HG03196 (cell line): ENCODE measurements at regions not wholly inside any gene's neighbourhood (a gene's known extent, or its start where the extent isn't known, plus 50 kb on each side); places are given as distances from the start of the nearest gene placed in this dataset.
"Not testable (repeated sequence)": the region's sequence is repeated elsewhere in the genome, so short reads cannot be mapped to it uniquely, and the experiment has no call there.

Experiments used
- ATAC-seq: cut with Tn5 transposase; IDR thresholded peaks from one replicate; pipeline ENCODE4 v1.9.1; 2021; ENCODE audit not compliant: unreplicated experiment

DNA sequence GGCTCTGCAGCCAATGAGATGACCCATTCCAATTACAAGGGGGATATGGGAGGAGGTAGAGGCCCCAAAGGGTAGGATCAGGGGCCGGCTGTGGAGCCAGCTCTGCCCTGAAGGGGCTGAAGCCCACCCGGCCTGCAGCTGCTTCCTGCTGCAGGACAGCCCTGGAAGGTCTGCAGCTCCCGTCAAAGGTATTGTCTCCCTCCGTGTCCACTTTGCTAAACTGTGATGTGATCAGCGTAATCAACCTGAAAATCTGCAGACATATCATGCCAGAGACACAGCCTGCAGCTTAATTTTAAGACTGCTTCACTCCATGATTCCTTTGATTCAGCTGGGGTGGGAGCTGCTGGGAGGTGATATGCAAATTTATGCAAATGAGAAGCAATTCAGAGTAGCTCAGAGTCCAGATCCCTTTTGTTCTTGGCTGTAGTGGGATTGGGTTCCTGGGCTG is 90.7 kb downstream of the GADD45G start:
- ATAC-seq: no peak

DNA sequence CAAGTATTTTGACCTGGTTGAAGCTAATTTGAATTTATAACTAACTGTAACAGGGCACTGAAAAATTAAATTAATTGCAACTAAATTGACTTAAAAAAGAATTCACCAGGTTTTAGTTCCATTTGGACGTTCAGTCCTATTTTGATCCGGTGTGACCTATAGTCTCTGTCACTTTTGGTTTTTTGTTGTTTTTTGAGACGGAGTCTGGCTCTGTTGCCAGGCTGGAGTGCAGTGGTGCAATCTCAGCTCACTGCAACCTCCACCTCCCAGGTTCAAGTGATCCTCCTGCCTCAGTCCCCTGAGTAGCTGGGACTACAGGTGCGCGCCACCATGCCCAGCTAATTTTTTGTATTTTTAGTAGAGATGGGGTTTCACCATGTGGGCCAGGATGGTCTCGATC is 91.2 kb downstream of the GADD45G start:
- not testable (repeated sequence) for ATAC-seq

DNA sequence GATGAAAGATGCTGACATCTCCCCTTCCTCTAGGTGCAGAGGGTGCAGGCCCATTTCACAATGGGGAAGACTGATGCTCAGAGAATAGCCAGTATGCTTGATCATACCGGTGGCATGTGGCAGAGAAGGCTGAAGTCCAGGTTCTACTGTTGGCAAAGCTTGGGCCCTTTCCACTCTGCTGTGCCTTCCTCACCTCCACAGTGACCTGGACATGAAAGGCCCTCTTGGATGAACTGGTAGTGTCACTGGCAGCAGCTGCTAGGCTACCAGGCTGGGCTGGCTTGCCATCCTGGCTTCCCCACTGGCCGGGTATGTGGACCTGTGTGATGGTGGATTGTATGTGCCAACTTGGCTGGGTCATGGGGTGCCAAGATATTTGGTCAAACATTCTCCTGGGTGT is 92.0 kb downstream of the GADD45G start:
- ATAC-seq: no peak

- no peak for ATAC-seq
Observed at GRCh38 chr9:89697553-89697952, 92.7 kb downstream of the GADD45G start.

- no peak for ATAC-seq
Observed at GRCh38 chr9:89698411-89699005, 93.7 kb downstream of the GADD45G start.

DNA sequence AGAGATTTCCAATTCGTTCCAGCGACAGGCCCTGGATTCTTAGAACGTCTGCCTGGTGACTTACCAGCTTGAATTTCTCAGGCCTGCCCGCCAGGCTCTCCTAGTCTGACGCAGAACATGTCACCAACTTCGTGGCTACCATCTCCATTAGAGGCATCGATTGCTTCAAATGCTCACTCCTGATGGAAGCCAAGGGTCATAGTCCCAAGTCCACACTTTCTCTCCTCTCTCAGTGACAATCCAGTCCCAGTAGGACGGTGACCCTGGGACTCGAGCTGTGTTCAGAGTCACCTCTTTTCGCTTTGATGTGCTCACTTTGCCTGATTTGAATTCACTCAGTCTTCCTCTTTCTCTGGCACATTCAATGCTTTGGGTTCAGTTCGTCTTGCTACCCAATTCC is 94.8 kb downstream of the GADD45G start:
- no peak for ATAC-seq

- ATAC-seq: peak; percentile 53
Observed at GRCh38 chr9:89701221-89701798, 96.5 kb downstream of the GADD45G start.

- ATAC-seq: no peak
Observed at GRCh38 chr9:89702401-89702800, 97.6 kb downstream of the GADD45G start.

DNA sequence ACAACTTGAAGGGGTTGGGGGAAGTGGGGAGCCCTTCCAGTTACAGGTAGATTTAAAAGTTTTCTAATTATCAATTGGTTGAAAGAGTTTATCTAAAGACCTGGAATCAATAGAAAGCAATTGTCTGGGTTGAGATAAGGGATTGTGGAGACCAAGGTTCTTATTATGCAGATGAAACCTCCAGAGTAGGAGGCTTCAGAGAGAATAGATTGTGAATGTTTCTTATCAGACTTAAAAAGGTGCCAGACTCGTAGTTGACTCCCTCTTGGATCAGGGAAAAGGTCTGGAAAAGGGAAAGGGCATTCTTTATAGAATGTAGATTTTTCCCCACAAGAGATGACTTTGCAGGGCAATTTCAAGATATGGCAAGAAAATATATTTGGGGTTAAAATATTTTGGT is 100.8 kb downstream of the GADD45G start:
- ATAC-seq: no peak

GRCh38 chr9:89706086-89706485 is 101.3 kb downstream of the GADD45G start:
- ATAC-seq: no peak

- ATAC-seq: no peak
Observed at GRCh38 chr9:89706731-89707191, 101.9 kb downstream of the GADD45G start.

- no peak for ATAC-seq
Observed at GRCh38 chr9:89710697-89711096, 105.9 kb downstream of the GADD45G start.

DNA sequence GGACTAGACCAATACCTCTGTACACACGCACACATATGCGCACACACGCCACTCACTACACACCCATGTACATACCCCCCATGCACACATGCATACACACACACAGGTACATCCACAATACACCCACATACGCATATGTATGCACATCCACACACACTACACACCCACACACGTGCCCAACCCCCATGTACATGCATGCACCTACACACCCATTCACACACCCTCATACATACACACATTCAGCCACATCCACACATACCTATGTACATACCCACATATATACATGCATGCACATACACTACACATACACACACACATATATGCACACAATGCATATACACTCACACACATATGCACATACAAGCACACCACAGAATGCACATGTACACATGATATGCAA is 107.1 kb downstream of the GADD45G start:
- ATAC-seq: no peak

DNA sequence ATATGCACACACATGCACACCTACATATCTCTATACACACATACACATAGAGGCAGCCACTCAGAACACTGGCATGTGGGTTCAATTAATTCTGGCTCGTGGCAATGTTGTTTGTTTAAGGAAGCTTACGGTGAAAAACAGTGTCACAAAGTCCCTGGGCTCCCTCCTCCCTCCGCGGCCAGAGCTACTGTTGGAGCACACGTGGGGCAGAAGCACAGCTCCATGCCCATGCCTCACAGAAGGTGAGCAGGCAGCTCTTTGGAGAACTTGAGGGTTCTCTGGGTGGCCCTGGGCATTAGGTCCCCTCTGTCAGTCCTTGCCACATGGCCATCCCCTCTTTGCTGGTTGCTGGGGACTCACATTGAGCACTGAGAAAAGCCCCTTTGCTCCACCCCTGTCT is 107.5 kb downstream of the GADD45G start:
- ATAC-seq: no peak

DNA sequence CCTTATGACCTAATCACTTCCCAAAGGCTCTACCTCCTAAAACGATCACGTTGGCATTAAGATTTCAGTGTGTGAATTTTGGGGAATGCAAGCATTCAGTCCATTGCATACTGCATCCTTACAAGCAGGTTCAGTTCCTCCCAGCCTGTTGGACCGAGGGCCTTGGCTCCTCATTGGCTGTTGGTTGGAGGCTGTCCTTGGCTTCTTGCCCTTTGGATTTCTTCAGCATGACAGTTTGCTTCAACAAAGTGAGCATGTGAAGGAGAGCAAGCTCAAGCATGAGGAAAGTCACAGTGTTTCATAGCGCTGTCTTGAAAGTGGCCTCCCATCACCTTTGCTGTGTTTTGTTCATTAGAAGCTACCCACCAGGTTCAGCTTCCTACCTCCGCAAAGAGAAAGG is 109.5 kb downstream of the GADD45G start:
- no peak for ATAC-seq

- ATAC-seq: no peak
Observed at GRCh38 chr9:89715318-89715858, 110.6 kb downstream of the GADD45G start.

GRCh38 chr9:89715881-89716280 is 111.1 kb downstream of the GADD45G start:
- no peak for ATAC-seq

- no peak for ATAC-seq
Observed at GRCh38 chr9:89716559-89716958, 111.7 kb downstream of the GADD45G start.

- no peak for ATAC-seq
Observed at GRCh38 chr9:89718176-89718575, 113.4 kb downstream of the GADD45G start.

GRCh38 chr9:89718651-89719050 is 113.8 kb downstream of the GADD45G start:
- no peak for ATAC-seq

DNA sequence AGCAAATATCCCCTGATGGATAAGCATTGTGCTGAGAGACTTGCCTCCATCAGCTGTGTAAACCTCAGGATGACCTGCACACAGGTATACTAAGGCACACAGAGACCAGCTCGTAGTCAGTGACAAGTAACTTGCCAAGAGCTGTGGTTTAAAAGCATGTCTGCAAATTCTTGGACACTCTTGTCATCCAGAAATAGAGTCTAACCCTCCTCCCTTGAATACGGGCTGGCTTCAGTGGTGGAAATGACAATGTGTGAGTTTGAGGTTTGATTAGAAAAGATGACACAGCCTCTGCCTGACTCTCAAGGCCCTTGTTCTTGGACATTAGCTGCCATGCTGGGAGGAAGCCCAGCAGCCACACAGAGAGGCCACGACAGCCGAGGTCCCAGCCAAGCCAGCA is 114.4 kb downstream of the GADD45G start:
- ATAC-seq: no peak

- ATAC-seq: no peak
Observed at GRCh38 chr9:89720696-89721175, 115.9 kb downstream of the GADD45G start.
